ENCODE measurements at regions not wholly inside any gene's neighbourhood (a gene's known extent, or its start where the extent isn't known, plus 50 kb on each side); places are given as distances from the start of the nearest gene placed in this dataset.
"Not testable (repeated sequence)": the region's sequence is repeated elsewhere in the genome, so short reads cannot be mapped to it uniquely, and the experiment has no call there.

DNA sequence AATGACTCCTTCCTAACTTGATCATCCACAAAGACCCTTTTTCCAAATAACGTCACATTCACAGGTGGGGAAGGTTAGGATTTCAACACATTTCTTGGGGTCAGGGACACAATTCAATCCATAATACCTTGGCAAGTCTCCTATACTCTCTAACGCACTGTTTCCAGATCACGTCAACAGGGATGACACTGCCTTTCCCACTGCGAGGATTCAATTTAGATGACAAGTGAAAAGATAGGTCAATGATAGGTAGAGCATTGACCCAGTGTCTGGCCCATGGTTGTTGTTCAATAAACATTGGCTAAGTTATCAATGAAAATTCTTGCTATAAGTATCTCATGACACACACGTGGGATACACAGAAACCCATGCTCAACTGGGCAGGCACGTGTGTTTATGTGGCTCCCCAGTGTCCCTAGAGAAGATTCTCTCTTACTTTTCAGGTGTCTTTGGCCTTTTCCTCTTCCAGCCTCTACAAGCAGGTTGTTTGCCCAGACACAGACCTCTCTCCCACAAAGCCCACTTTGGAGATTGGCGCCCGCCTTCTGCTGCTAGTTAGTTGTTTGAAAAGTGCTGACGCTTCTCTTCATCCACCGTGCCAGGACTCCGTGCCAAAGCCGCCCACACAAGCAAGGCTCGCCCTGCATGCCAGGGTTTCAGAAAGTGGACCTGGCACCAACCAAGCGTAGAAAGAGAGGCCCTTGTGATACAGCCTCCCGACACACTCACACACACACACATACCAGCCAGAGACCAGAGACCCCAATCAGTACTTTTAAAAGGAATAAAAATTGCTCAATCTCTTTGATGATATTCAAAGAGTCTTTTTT, 594.5 kb downstream of the BNC2 start:
- no peak for DNase-seq (ENCODE audit: low read depth in 2 of 2)

DNA sequence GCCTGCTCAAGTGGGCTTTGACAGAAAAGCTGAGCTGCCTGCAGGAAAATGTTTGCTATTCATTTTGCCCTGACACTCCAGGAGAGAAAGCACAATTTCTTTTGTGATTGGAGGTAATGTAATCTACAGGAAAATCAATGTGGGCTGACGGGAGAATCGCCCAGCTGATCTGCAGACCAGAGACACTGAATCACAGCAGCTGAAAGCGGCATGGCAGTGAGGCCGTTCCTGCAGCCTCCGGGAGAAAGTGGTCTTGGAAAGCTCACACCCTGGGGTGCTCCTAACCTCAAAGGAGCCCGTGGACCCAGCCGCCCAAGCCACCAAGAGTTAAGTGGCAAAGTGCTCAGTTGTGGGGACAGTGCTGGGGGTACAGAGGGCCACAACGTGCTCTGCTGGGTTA, 593.6 kb downstream of the BNC2 start:
- no peak for DNase-seq (ENCODE audit: low read depth in 2 of 2)

DNA sequence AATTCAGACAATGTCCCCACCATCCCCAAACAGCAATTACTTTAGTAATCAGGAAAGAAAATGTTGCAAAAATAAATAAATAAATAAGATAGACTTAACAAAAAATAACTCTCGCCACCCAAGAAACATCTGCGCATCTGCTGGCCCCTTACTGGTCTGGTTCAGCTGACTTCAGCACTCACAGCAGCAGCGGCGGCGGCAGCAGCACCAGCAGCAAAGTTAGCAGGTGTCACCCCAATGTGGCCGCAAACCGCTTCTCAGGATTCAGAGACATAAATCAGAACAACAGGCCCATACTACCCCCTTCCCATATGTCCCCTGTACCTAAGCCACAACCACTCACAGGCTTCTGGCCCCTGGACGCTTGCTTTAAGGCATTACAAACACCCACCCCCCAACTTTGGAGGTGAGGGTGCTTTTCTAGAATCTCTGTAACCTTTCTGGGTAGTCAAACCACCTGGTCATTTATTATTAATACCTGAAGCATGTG, 593.0 kb downstream of the BNC2 start:
- DNase-seq (ENCODE audit: low read depth in 2 of 2) = no peak

DNA sequence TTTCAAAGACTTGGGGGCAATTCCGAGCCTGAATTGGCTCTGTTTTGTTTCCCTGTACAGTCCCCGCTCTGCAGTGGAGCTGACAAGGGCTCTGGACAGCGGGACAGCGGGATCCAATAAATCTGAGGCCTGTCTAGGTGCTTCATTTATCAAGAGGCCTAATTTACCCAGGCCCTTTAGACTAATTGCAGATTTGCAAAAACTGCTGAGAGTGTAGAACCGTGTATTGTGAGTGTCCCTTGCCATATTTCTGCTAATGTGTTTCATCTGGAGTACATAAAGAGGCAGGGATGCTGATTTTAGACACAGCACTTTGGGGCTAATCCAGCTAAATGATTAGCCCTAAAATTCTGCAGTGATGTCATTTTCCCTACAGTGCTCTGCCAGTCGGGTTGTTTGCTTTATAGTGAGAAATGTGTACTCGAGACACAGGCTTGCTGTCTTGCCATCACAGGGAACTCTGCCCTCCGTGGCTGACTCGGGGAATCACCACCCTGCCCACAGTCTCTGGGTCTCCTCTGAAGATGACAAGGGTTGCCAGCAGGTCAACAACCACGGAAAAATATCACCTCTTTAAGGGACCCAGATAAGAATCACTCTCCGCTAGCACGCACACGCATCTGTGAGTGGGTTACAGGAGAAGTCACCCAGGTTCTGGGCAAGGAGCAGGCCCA, 592.0 kb downstream of the BNC2 start:
- no peak for DNase-seq (ENCODE audit: low read depth in 2 of 2)

DNA sequence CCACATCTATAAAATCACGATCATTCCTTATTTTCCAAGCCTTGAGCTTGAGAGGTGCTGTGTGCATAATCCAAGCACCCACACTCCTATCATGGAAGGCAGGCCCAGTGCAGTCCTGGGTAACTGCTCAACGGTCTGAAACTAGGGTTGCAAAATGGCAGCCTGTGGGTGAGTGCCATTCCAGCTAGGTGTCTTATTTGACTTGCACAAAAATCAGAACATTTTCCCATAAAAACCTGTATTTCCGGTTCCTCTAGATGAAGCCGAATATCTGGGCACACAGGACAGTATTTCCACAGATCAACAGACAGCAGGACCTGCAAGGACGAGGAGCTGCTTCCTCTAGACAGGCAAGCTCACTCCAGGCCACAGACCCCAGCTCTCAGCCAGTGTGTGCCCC, 588.8 kb downstream of the BNC2 start:
- no peak for DNase-seq (ENCODE audit: low read depth in 2 of 2)

DNA sequence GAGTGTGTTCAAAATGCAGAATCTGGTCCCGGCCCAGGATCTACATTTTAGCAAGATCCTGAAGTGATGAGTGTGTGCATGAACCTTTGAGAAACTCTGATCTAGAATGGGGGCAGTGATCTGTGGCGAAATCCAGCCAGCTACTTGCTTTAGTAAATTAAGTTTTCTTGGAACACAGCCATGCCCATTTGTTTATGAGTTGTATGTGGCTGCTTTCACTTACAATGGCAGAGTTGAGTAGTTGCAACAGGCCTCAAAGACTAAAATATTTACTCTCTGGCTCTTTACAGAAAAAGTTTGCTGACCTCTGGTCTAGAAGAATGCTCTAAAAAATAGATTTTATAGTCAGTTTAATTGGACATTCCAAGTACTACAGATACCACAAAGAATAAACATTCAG, 588.3 kb downstream of the BNC2 start:
- no peak for DNase-seq (ENCODE audit: low read depth in 2 of 2)

DNA sequence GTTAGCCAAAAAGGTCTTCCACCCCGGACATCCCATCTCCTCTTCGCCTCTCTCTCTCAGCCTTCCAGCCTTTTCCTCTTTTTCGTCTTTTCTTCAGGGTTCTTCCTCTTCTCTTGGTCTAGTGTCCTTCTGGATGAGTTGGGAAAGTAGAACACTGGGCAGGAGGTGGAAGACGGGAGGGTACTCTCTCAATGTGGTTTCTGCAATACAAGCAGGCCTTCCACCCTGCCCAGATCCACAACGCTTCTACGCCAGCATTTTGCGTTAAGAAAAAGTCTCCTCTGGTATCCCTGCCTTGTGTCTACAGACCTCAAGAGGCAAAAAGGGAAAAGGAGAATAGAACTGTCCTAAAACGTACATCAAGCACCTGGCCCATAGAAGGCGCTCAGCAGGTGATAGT, 587.8 kb downstream of the BNC2 start:
- DNase-seq (ENCODE audit: low read depth in 2 of 2) = no peak

DNA sequence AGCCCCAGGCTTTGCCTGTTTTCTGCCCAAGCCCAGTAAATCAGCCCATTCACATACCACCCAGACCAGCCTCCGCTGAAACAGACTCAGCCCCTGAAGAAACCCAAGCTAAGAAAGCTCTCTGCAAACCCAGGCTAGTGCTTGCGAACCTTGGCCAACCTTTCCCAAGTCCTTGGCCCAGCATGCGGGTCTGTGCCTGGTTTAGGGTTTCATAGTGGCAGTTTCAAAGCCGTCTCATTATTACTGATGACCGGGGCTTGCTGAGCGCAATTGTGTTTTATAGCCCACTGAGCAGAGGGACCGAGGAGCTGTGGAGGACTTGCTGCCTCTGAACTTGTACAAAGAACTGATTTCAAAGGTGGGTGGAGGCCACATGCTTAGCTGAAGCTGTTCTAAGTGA, 584.3 kb downstream of the BNC2 start:
- DNase-seq (ENCODE audit: low read depth in 2 of 2) = no peak

DNA sequence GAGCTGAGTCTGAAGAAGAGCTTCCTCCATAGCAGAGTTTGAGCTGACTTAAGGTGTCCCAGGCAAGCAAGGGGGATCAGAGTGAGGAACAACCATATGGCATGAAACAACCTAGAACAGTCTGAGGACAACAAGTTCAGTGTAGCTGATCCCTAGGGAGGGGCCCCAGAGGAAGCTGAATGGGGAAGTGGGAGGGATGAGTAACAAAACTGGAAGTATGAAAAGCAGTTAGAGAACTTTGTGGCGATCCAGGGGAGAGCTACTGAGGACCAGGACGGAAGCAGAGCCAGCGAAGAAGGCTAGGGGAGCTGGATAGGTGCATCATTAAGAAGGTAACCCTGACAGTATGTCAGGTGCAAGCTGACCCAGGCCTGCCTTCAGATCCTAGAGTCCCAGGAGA, 580.8 kb downstream of the BNC2 start:
- DNase-seq (ENCODE audit: low read depth in 2 of 2) = no peak

DNA sequence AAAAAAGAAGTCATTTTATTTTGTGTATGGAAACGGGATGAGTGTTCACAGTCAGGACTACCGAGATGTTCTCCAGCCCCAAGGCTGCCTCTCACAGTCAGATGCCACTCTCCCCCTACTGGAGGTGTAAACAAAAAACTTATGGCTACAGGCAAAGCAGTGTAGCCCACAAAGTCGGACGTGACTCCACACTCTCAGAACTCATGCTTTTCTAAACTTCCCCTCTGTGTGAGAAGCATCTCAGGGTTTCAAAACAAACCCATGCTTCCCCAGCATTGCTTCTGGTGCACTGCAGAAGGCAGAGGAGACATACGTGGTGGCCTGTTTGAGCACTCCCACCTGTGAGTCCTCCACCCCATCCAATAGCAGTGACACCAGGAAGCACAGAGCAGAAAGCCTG, 580.3 kb downstream of the BNC2 start:
- no peak for DNase-seq (ENCODE audit: low read depth in 2 of 2)

DNA sequence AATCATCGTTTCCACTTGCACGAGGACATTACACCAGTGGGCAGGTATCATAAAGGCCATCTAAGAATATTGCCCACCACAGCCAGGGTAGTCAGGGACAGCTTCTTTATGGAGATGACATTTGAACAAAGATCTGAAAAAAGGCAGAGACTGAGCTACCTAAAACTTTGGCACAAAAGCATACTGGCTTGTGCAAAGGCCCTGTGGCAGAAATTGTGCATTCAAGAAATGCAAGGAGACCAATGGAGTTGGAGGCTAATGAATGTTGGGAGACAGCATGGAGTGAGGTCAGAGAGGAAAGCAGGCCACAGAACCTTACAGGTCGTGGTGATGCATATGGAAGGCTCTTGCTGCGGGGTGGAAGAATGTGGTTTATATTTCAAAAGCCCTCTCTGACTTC, 578.5 kb downstream of the BNC2 start:
- no peak for DNase-seq (ENCODE audit: low read depth in 2 of 2)

DNA sequence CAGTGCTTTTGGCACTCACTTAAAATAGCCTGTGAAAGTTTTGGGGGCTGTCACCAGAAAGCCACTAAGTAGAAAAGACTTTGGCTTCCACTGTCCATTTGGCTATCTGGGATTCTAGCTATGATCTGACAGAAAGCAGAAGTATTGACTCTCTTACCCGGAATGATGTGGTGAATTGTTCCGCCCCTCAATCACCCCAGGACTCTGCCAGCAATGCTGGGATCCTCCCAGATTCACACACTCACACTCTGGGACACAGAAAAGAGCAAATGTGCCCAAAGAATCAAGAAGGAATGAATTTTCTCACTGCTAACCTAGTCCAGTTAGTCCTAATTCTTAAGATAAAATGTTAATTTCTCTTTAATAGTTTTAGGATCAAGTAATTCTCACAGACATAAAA, 576.9 kb downstream of the BNC2 start:
- no peak for DNase-seq (ENCODE audit: low read depth in 2 of 2)

DNA sequence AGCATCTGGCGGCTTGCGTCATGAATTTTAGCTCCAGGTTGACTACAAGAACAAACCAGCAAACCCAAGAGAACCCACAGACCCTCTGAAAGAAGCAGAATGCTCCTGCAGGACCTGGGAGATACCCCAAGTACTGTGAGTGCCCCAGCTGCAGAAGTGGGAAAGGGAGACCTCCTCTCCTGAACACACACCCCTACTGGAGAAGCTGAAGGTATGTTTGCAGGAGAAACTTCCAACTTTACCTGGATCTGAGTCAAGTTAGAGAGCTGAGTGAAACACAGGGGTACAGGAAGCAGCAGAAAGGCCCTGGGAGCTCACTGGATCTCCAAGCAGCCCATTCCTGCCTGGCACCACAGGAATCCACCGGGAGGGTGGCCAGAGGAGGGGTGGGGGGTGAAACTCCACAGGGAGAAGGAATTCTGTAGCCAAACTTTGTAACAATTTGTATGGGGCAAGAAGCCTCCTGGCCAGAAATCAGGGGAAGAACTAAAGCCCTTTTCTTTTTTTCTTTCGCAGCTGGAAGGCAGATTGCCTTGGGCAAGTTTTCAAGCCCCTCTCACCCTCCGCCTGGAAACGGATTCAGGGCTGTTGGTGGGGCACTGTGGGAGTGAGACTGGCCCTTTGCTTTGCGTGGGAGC, 576.2 kb downstream of the BNC2 start:
- DNase-seq (ENCODE audit: low read depth in 2 of 2) = no peak

DNA sequence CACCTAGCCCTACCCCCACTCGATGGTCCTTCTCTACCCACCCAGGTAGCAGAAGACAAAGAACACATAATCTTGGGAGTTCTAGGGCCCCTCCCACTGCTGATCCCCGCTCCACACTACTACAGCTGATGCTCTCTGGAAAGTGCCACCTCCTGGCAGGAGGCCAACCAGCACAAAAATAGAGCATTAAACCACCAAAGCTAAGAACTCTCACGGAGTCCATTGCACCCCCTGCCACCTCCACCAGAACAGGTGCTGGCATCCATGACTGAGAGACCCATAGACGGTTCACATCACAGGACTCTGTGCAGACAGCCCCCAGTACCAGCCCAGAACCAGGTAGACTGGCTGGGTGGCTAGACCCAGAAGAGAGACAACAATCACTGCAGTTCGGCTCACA, 575.5 kb downstream of the BNC2 start:
- DNase-seq (ENCODE audit: low read depth in 2 of 2) = not testable (repeated sequence)

DNA sequence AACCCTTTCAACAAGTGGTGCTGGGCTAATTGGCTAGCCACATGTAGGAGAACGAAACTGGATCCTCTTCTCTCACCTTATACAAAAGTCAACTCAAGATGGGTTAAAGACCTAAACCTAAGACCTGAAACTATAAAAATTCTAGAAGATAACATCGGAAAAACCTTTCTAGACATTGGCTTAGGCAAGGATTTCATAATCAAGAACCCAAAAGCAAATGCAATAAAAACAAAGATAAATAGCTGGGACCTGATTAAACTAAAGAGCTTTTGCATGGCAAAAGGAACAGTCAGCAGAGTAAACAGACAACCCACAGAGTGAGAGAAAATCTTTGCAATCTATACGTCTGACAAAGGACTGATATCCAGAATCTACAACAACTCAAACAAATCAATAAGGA, 571.1 kb downstream of the BNC2 start:
- not testable (repeated sequence) for DNase-seq (ENCODE audit: low read depth in 2 of 2)

DNA sequence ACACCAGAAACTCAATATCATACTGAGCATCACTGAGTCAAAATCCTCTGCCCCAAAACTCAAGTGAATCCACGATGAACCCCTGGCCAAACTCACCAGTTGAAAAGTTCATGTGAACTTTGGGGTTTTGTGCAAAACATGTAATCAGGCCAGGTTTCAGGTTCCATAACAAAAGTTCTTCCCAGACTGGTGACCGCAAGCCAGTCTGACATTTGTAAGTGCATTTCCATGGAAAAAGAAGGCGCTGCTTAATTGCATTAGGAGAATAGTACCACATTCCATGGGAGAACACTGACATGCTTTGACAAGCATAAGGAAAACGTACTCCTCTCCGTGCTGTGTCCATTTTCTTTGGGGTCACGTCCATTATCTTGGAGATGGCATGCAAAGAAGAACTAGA, 567.0 kb downstream of the BNC2 start:
- no peak for DNase-seq (ENCODE audit: low read depth in 2 of 2)

DNA sequence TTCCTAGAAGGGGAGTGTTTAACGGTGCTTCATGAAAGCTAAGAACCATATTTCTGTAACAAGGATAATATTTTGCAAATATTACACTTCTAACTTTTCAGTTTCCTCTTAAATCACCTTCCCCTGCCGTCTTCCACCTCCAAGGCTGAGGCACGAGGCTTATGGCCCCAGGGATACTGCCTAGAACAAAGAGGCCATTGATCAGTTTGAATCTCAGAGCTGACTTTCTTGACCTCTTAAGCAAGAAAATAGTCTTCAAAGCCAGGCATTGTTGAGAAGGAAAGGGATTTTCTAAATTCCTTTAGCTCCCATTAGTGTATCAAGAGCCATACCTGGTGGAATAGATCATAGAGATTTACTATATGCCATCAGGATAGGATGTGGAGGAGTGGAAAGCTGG, 566.2 kb downstream of the BNC2 start:
- DNase-seq (ENCODE audit: low read depth in 2 of 2) = no peak

DNA sequence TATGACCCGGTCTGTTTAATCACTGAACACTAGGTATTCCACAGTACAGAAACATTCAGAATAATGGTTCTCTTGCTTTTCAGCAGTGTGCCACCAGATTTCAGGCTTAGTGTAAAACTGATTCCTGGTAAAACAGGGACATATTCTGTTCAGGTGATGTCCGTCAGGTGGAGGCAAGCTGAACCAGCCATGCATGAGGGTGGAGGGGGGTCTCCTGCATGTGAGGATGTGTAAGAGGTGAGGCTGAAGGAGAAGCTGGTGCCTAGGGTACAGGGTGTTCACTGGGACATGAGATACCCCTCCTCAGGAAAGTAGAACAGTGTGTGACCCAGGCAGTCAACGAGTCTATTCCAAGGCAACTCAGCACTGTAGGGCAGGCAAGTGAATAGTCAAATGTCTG, 563.9 kb downstream of the BNC2 start:
- no peak for DNase-seq (ENCODE audit: low read depth in 2 of 2)

DNA sequence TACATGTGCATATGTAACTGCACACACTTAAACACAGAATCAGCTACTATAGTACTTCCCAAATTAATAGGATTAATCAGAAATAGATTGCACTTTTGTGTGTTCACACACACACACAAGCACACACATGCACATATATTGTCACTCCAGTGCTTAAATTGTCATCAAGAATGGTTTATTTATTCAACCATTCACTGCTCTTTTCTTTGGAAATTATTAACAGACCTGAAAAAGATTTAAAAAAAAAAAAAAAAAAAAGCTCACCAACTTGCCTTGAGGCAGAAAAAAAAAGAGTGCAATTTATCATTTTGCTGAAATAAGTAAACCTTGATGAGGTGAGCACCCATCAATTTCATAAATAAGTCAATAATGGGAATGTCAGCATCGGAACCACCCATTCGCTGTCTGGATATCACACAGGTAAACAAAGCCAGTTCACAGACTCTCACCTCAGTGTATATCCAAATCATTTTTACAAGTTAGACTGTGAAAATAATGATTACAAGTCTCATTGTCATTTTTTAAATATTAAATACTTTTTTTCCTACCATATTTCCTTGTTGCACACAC, 562.8 kb downstream of the BNC2 start:
- no peak for DNase-seq (ENCODE audit: low read depth in 2 of 2)

DNA sequence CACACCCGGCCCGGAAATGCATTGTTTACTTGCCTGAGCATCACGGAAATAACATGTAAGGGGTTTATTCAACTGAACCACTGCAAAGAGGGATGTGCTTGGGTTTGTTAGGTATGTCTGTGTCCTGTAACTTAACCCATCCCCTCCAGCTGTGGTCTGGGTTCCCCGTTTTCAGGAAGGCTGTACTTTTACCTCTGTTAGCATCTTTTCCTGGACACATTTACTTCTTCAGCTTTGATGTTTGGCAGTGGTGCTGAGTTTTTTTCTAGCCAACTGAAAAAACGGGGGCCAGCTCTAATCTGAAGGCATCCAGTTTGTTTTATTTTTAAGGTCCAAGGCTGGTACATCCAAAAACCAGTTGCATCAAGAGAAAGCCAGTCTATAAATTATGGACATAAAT, 561.8 kb downstream of the BNC2 start:
- DNase-seq (ENCODE audit: low read depth in 2 of 2) = no peak

DNA sequence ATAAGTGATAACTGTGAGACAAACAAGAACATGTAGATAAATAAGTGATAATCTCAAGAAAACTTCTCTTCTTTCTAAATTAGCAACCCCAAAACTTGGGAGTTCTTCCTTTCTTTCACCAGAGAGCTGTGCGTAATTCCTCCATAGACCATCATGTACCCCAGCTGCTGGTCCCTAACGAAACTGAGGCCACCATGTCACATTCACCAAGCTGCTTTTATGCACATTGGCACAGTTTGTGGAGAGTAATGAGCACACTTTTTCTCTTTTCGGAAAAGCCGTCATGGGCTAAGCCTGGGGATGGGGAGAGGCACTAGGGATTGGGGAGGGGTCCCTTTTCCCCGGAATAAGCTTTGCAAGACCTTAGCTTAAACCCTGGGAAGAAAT, 561.4 kb downstream of the BNC2 start:
- DNase-seq (ENCODE audit: low read depth in 2 of 2) = no peak

DNA sequence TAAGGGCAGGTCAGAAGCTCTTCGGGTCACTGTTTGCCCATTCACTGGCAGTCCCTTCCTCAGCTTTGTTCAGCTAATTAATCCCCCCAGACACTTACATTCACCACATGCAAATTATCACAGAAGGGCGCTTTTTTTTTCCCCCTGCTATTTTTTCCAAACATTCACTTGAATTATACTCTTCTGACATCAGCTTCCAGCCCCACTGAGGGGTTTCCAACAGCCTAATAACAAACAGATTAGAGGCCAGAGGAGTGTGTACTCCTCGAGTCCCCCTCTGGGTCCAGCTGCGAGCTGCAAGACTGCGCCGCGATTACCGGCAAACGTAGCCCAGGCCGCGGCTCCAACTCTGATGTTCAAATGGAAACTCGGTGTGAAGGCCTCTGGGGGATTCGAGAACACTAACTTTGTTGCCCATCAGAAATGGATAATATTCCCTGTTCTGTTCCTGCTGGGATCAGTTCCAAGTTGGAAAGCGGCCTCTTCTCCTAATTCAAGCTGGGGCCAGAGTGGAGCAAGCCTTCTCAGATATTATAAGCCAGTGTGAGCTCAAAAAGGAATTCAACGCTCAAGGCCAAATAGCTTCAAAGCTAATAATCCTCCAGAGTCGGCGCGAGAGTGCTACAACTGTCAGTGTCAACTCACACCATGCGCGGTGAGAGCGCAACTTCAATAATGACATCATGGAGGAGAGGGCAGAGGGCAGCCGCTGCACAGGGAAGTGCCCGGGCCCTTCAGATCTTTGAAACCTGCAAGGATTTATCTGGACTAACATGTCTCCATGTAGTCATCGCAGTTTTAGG, 560.8 kb downstream of the BNC2 start:
- no peak for DNase-seq (ENCODE audit: low read depth in 2 of 2)
